ENCODE measurements at regions not wholly inside any gene's neighbourhood (a gene's known extent, or its start where the extent isn't known, plus 50 kb on each side); places are given as distances from the start of the nearest gene placed in this dataset.

DNA sequence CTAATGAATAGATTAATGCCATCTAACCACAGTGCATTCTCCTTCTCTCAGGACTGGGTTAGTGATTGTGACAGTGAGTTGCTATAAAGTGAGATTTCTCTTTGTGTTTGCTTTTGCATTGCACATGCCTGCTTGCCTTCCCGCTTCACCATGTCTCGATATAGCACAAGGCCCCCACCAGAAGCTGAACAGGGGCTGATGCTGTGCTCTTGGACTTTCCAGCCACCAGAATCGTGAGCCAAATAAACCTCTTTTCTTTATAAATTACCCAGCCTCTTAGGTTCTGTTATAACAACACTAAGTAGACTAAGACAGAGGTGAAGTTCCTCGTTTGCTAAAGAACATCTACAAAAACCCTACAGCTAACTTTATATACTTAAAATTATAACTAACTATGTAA lies 173.0 kb downstream of the KIF26A start:
- Histone ChIP-seq H3K36me3 (ENCODE audit: insufficient read depth, low read length) (no peaks in the 10 kb centered on the region), H3K4me3 (ENCODE audit: low read depth in 1 of 2, low read length in 2 of 2) (no peak overlapping the region), H3K79me2 (ENCODE audit: insufficient read depth, low read length) (no peaks in the 10 kb centered on the region), H3K4me2 (ENCODE audit: insufficient read depth, low read length) (no peak overlapping the region), H3K27me3 (ENCODE audit: insufficient read depth, low read length, poor library complexity) (peaks cover 3% of the 10 kb centered on the region), H3K9me3 (ENCODE audit: insufficient read depth, low read length, severe bottlenecking) (no peaks in the 10 kb centered on the region), H3K9ac (ENCODE audit: low read depth, low read length) (no peak overlapping the region), H4K20me1 (ENCODE audit: insufficient read depth, low read length) (no peaks in the 10 kb centered on the region), H3K27ac (ENCODE audit: low read length) (no peak overlapping the region), H2AFZ (ENCODE audit: low read depth, low read length) (no peak overlapping the region), H3K4me1 (ENCODE audit: insufficient read depth, low read length) (no peaks in the 10 kb centered on the region)
- no peak for DNase-seq
- ATAC-seq (ENCODE audit: insufficient read depth, low read depth): no peak
- TF ChIP-seq, protein P1, sequence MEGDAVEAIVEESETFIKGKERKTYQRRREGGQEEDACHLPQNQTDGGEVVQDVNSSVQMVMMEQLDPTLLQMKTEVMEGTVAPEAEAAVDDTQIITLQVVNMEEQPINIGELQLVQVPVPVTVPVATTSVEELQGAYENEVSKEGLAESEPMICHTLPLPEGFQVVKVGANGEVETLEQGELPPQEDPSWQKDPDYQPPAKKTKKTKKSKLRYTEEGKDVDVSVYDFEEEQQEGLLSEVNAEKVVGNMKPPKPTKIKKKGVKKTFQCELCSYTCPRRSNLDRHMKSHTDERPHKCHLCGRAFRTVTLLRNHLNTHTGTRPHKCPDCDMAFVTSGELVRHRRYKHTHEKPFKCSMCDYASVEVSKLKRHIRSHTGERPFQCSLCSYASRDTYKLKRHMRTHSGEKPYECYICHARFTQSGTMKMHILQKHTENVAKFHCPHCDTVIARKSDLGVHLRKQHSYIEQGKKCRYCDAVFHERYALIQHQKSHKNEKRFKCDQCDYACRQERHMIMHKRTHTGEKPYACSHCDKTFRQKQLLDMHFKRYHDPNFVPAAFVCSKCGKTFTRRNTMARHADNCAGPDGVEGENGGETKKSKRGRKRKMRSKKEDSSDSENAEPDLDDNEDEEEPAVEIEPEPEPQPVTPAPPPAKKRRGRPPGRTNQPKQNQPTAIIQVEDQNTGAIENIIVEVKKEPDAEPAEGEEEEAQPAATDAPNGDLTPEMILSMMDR (IDR thresholded peaks at IDR 0.05; ENCODE audit: borderline replicate concordance, extremely low read depth, low read length, poor library complexity, severe bottlenecking): no peak
- TF ChIP-seq EZH2 (IDR thresholded peaks at IDR 0.05; ENCODE audit: borderline replicate concordance, low read depth, low read length, severe bottlenecking): no peak

DNA sequence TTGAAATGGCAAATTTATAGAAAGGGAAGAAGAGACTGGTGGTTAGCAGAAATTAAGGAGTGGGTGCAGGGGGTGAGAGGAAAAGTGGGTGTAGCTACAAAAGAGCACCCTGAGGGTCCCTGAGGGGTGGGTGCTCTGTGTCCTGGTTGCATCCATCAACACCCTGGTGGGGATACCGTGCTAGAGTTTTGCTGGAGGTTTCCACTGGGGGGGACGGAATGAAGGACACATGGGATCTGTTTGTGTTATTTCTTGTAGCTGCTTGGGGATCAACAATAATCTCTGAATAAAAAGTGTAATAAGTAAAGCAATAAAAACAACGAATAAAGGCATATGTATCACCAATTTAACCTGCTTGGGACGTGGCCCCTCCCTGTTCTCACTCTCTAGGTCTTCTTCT lies 175.3 kb downstream of the KIF26A start:
- no peak for DNase-seq
- no peak overlapping the region for H3K27ac ChIP-seq (ENCODE audit: low read length)

DNA sequence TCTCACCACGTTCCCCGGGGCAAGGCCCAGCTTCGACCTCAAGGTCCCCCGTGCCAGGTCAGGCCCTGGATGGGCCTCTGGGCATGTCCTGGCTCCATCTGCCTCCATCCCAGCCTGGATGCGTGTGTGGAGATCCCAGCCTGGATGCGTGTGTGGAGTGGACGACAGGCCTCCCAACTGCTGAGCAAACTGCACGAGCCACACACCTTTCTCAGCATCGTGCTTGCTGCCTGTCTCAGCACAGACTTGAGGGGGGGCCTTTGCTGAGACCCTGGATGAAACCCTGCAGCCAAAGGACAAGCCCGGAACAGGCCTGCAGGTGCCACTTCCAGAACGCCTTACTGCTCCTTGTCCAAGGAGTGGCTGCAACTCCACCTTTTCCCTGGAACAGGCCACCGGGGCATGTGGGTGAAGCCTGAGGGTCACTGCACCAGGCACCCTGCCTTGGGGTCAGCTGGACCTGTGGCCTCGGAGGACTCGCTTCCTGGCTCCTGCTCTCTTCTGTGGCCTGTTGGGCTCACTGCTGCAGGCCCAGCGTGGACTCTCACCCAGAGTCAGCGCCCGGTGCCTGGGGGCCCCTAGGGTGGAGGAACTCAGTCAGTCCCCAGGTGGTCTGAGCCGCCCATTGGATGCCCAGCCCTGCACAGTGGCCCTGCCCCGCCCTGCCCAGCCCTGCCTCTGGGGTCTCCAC lies 176.0 kb downstream of the KIF26A start:
- no peaks in the 10 kb centered on the region for H4K20me1 ChIP-seq (ENCODE audit: insufficient read depth, low read length)
- H3K9ac ChIP-seq (ENCODE audit: low read depth, low read length): no peak overlapping the region
- no peaks in the 10 kb centered on the region for H3K9me3 ChIP-seq (ENCODE audit: insufficient read depth, low read length, severe bottlenecking)
- peaks cover 3% of the 10 kb centered on the region for H3K27me3 ChIP-seq (ENCODE audit: insufficient read depth, low read length, poor library complexity)
- H3K36me3 ChIP-seq (ENCODE audit: insufficient read depth, low read length): no peaks in the 10 kb centered on the region
- no peak overlapping the region for H2AFZ ChIP-seq (ENCODE audit: low read depth, low read length)
- DNase-seq: no peak
- ATAC-seq (ENCODE audit: insufficient read depth, low read depth): no peak
- no peak for TF ChIP-seq EZH2 (IDR thresholded peaks at IDR 0.05; ENCODE audit: borderline replicate concordance, low read depth, low read length, severe bottlenecking)
- TF ChIP-seq, protein P1 (IDR thresholded peaks at IDR 0.05; ENCODE audit: borderline replicate concordance, extremely low read depth, low read length, poor library complexity, severe bottlenecking): no peak
- no peaks in the 10 kb centered on the region for H3K4me1 ChIP-seq (ENCODE audit: insufficient read depth, low read length)
- no peak overlapping the region for H3K4me3 ChIP-seq (ENCODE audit: low read depth in 1 of 2, low read length in 2 of 2)
- H3K79me2 ChIP-seq (ENCODE audit: insufficient read depth, low read length): no peaks in the 10 kb centered on the region
- H3K27ac ChIP-seq (ENCODE audit: low read length): no peak overlapping the region
- no peak overlapping the region for H3K4me2 ChIP-seq (ENCODE audit: insufficient read depth, low read length)

More for the DNA sequence above, 175.3 kb downstream of the KIF26A start:
- Histone ChIP-seq H2AFZ (ENCODE audit: low read depth, low read length) (no peak overlapping the region), H3K4me2 (ENCODE audit: insufficient read depth, low read length) (no peak overlapping the region), H4K20me1 (ENCODE audit: insufficient read depth, low read length) (no peaks in the 10 kb centered on the region), H3K9ac (ENCODE audit: low read depth, low read length) (no peak overlapping the region), H3K36me3 (ENCODE audit: insufficient read depth, low read length) (no peaks in the 10 kb centered on the region), H3K4me1 (ENCODE audit: insufficient read depth, low read length) (no peaks in the 10 kb centered on the region), H3K9me3 (ENCODE audit: insufficient read depth, low read length, severe bottlenecking) (no peaks in the 10 kb centered on the region), H3K79me2 (ENCODE audit: insufficient read depth, low read length) (no peaks in the 10 kb centered on the region), H3K27me3 (ENCODE audit: insufficient read depth, low read length, poor library complexity) (peaks cover 3% of the 10 kb centered on the region), H3K4me3 (ENCODE audit: low read depth in 1 of 2, low read length in 2 of 2) (no peak overlapping the region)
- TF ChIP-seq EZH2 (IDR thresholded peaks at IDR 0.05; ENCODE audit: borderline replicate concordance, low read depth, low read length, severe bottlenecking): no peak
- TF ChIP-seq, protein P1 (IDR thresholded peaks at IDR 0.05; ENCODE audit: borderline replicate concordance, extremely low read depth, low read length, poor library complexity, severe bottlenecking): no peak
- ATAC-seq (ENCODE audit: insufficient read depth, low read depth): no peak
